HepG2 (cell line): ENCODE measurements at regions not wholly inside any gene's neighbourhood (a gene's known extent, or its start where the extent isn't known, plus 50 kb on each side); places are given as distances from the start of the nearest gene placed in this dataset.

Experiments
- ATAC-seq: fragments of 200-7000 bp; cut with Tn5 transposase; 3 replicates; pipeline ENCODE4 v1.9.1; 2020; ENCODE audit warnings: mild to moderate bottlenecking, moderate library complexity
- BruUV-seq: library from RNA; stranded (reverse); fragments of 400-500 nt; replicated peaks from 2 replicates; lab custom pipeline; 2021; lab: Mats Ljungman, UMichigan
- CTCF ChIA-PET: fragments of 300-600 bp; formaldehyde crosslinking; extraction: SDS; loops from one replicate; lab custom pipeline; 2021; ENCODE audit warnings: low total read pairs, inconsistent platforms, low intra/inter-chr PET ratio; lab: Yijun Ruan, JAX
- POLR2A ChIA-PET: fragments of 350-600 bp; sonication (Branson Sonifier 250); formaldehyde crosslinking; loops from one replicate; lab custom pipeline; 2020; ENCODE audit warnings: antibody characterized with exemption, inconsistent platforms; lab: Yijun Ruan, JAX
- DNase-seq: peaks from one replicate; pipeline ENCODE4 v3.0.0-alpha.2; 2015; ENCODE audit warnings: low spot score
- FAIRE-seq: peaks from 3 replicates; lab custom pipeline; 2011; peaks lifted over from hg19 to GRCh38; lab: Jason Lieb, UNC
- H2AFZ ChIP-seq: one replicate; pipeline ENCODE4 v1.6.1; 2011; ENCODE audit warnings: low read length, inconsistent platforms
- H3K27ac ChIP-seq: fragments of 300-600 bp; 3 replicates; pipeline ENCODE4 v1.8.0; 2011; ENCODE audit warnings: mixed run types, mild to moderate bottlenecking, mixed read lengths, low read length, inconsistent platforms; ENCODE audit not compliant: insufficient read depth; ENCODE audit errors: extremely low read length
- H3K27me3 ChIP-seq, 2 experiments: fragments of 200-600 bp in 1 of 2; 2 replicates in 1 of 2; 3 replicates in 1 of 2; pipeline versions ENCODE4 v1.6.0 to v1.8.0; 2011; ENCODE audit warnings: low read length in 2 of 2, mild to moderate bottlenecking in 2 of 2, moderate library complexity in 2 of 2, inconsistent platforms in 1 of 2; ENCODE audit not compliant: insufficient read depth in 2 of 2, control insufficient read depth in 1 of 2
- H3K36me3 ChIP-seq, 2 experiments: fragments of 200-600 bp in 1 of 2; replicated peaks in 1 of 2; 2 replicates in 1 of 2; 3 replicates in 1 of 2; pipeline versions ENCODE4 v1.5.1 to v1.8.0; 2011; ENCODE audit warnings: low read length in 2 of 2, inconsistent platforms in 1 of 2; ENCODE audit not compliant: insufficient read depth in 2 of 2, control insufficient read depth in 1 of 2
- H3K4me1 ChIP-seq: 2 replicates; pipeline ENCODE4 v1.5.1; 2012; ENCODE audit warnings: low read length, inconsistent platforms; ENCODE audit not compliant: insufficient read depth
- H3K4me2 ChIP-seq: 2 replicates; pipeline ENCODE4 v1.6.0; 2011; ENCODE audit warnings: low read depth, low read length, inconsistent platforms
- H3K4me3 ChIP-seq, 3 experiments: fragments of 200-600 bp in 1 of 3; sonication (generic), shearing (Covaris generic) in 1 of 3; replicated peaks in 1 of 3; 2 replicates each; pipeline ENCODE4 v1.5.1; 2011 to 2016; ENCODE audit warnings: low read length in 3 of 3, inconsistent platforms in 2 of 3, low read depth in 2 of 3, mild to moderate bottlenecking in 2 of 3, control low read depth in 1 of 3, mixed read lengths in 1 of 3; ENCODE audit not compliant: insufficient read depth in 1 of 3
- H3K79me2 ChIP-seq: one replicate; pipeline ENCODE4 v1.6.1; 2011; ENCODE audit warnings: low read length, inconsistent platforms; ENCODE audit not compliant: insufficient read depth
- H3K9ac ChIP-seq: 2 replicates; pipeline ENCODE4 v1.6.0; 2011; ENCODE audit warnings: mild to moderate bottlenecking, low read depth, low read length, inconsistent platforms; ENCODE audit not compliant: insufficient read depth
- H3K9me3 ChIP-seq: 2 replicates; pipeline ENCODE4 v1.5.1; 2012; ENCODE audit warnings: mild to moderate bottlenecking, low read length
- H4K20me1 ChIP-seq: 2 replicates; pipeline ENCODE4 v1.6.0; 2011; ENCODE audit warnings: inconsistent platforms, mild to moderate bottlenecking, low read length, moderate library complexity; ENCODE audit not compliant: insufficient read depth
- MXD3 ChIP-seq: IDR thresholded peaks from 2 replicates; pipeline ENCODE4 v1.6.1; 2016; ENCODE audit warnings: mild to moderate bottlenecking, missing biosample characterization, missing genetic modification reagents
- PAF1 ChIP-seq: IDR thresholded peaks from 2 replicates; pipeline ENCODE4 v1.6.1; 2016; ENCODE audit warnings: missing genetic modification reagents, missing compliant biosample characterization
- TEAD2 ChIP-seq: sonication (generic); formaldehyde crosslinking; IDR thresholded peaks from 2 replicates; pipeline ENCODE4 v1.9.0; 2021; ENCODE audit warnings: missing genetic modification reagents
- ZNF616 ChIP-seq: sonication (generic); formaldehyde crosslinking; IDR thresholded peaks from 2 replicates; pipeline ENCODE4 v1.5.0; 2020; ENCODE audit warnings: low read depth, mild to moderate bottlenecking, missing genetic modification reagents
- ZNF746 ChIP-seq: sonication (generic); formaldehyde crosslinking; IDR thresholded peaks from 2 replicates; pipeline ENCODE4 v1.8.0; 2022; ENCODE audit warnings: mild to moderate bottlenecking, missing genetic modification reagents
- ZNF766 ChIP-seq: sonication (generic); formaldehyde crosslinking; IDR thresholded peaks from 2 replicates; pipeline ENCODE4 v1.5.0; 2020; ENCODE audit warnings: missing genetic modification reagents, borderline replicate concordance
- WGBS: methylation state at CpG from one replicate; pipeline ENCODE4 v1.1.6; 2017; ENCODE audit warnings: low lambda C conversion rate; 5-methylcytosine and 5-hydroxymethylcytosine counted together
- in situ Hi-C: cut with HindIII; loops from 2 replicates; pipeline ENCODE4 v1.10.0; 2017; ENCODE audit warnings: low pct_unique_long_range_greater_than_20kb; ENCODE audit not compliant: extremely low pct_ligation_motif_present
- intact Hi-C: fragments of 100-400 bp; cut with micrococcal nuclease; formaldehyde crosslinking; loops from one replicate; pipeline ENCODE4 v1.10.0; 2022; ENCODE audit not compliant: unreplicated experiment
- TF ChIP-seq, protein P1 (sequence below): sonication (generic); formaldehyde crosslinking; IDR thresholded peaks from 2 replicates; pipeline ENCODE4 v1.5.1; 2020; ENCODE audit warnings: mild to moderate bottlenecking, missing genetic modification reagents
- TF ChIP-seq, protein P2 (sequence below): sonication (generic); formaldehyde crosslinking; IDR thresholded peaks from 2 replicates; pipeline ENCODE4 v1.4.0; 2020; ENCODE audit warnings: mild to moderate bottlenecking, missing genetic modification reagents

DNA sequence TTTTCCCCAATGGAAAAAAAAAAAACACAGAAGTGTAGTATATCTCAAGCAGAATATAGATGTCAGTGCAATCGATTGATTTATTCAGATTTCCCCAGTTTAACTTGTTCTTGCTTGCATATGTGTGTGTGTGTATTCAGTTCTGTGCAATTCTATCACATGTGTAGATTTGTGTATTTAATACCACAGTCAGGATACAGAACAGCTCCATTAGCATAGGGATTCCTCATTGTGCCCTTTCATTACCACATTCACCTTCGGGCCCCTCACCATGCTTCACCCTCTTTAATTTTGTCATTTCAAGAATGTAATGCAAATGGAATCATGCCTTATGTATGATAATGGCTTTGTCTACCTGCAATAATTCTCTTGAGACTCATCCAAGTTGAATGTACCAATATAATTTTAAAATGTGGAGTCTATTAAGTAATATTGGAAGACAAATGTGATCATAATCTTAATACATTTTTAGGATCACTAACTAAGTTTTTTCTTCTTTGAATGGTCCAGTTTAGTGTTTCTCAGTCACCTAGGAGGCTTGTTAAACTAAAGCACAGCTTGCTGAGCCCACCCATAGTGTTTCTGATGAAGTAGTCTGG lies 187.9 kb downstream of the TENT5A start:
- CTCF ChIA-PET, result no interaction called here
- Histone ChIP-seq H3K9me3 (no peaks in the 10 kb centered on the region), H3K4me1 (peaks cover 19% of the 10 kb centered on the region), H3K4me2 (no peak overlapping the region), H3K36me3 (no peaks in the 10 kb centered on the region), H3K27ac (no peak overlapping the region), H3K9ac (no peak overlapping the region), H3K27me3 (no peaks in the 10 kb centered on the region), H3K4me3 (no peak overlapping the region), H3K79me2 (no peaks in the 10 kb centered on the region), H4K20me1 (no peaks in the 10 kb centered on the region), H2AFZ (no peak overlapping the region)
- no peak for FAIRE-seq
- TF ChIP-seq, protein P1, sequence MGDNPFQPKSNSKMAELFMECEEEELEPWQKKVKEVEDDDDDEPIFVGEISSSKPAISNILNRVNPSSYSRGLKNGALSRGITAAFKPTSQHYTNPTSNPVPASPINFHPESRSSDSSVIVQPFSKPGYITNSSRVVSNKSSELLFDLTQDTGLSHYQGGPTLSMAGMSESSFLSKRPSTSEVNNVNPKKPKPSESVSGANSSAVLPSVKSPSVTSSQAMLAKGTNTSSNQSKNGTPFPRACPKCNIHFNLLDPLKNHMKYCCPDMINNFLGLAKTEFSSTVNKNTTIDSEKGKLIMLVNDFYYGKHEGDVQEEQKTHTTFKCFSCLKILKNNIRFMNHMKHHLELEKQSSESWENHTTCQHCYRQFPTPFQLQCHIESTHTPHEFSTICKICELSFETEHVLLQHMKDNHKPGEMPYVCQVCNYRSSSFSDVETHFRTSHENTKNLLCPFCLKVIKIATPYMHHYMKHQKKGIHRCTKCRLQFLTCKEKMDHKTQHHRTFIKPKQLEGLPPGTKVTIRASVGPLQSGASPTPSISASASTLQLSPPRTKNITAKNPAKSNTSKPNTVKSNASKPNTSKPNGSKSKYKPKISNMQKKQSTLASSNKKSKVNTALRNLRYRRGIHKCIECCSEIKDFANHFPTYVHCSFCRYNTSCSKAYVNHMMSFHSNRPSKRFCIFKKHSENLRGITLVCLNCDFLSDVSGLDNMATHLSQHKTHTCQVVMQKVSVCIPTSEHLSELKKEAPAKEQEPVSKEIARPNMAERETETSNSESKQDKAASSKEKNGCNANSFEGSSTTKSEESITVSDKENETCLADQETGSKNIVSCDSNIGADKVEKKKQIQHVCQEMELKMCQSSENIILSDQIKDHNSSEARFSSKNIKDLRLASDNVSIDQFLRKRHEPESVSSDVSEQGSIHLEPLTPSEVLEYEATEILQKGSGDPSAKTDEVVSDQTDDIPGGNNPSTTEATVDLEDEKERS (CRISPR knock-in tag), result no peak
- TF ChIP-seq ZNF746 (CRISPR knock-in tag), result no peak
- TF ChIP-seq TEAD2 (CRISPR knock-in tag), result no peak
- no peak for TF ChIP-seq ZNF616 (CRISPR knock-in tag)
- TF ChIP-seq MXD3 (CRISPR knock-in tag), result no peak
- TF ChIP-seq, protein P2, sequence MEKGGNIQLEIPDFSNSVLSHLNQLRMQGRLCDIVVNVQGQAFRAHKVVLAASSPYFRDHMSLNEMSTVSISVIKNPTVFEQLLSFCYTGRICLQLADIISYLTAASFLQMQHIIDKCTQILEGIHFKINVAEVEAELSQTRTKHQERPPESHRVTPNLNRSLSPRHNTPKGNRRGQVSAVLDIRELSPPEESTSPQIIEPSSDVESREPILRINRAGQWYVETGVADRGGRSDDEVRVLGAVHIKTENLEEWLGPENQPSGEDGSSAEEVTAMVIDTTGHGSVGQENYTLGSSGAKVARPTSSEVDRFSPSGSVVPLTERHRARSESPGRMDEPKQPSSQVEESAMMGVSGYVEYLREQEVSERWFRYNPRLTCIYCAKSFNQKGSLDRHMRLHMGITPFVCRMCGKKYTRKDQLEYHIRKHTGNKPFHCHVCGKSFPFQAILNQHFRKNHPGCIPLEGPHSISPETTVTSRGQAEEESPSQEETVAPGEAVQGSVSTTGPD, result no peak
- no peak for TF ChIP-seq PAF1 (CRISPR knock-in tag)
- TF ChIP-seq ZNF766 (CRISPR knock-in tag), result no peak
- intact Hi-C loops, result no loop called here
- POLR2A ChIA-PET, result no interaction called here
- in situ Hi-C loops, result no loop called here
- WGBS, result 40% methylated on average over 2 of the region's 2 CpGs
- BruUV-seq, result no TSS peak
- DNase-seq, result no peak
- ATAC-seq, result no peak
